Liver (tissue), 3 donors: ENCODE measurements at regions not wholly inside any gene's neighbourhood (a gene's known extent, or its start where the extent isn't known, plus 50 kb on each side); places are given as distances from the start of the nearest gene placed in this dataset.

Experiments
- ATF3 ChIP-seq: IDR thresholded peaks from 2 replicates; pipeline ENCODE4 v1.6.1; 2016; ENCODE audit warnings: antibody characterized with exemption
- CTCF ChIP-seq: fragments of 150-350 bp; IDR thresholded peaks from 2 replicates; pipeline ENCODE4 v1.5.1; 2017; ENCODE audit warnings: improper control_type of control experiment, low read depth, low read length; ENCODE audit not compliant: missing input control
- HNF4G ChIP-seq: IDR thresholded peaks from 2 replicates; pipeline ENCODE4 v1.6.1; 2016; ENCODE audit warnings: antibody characterized with exemption
- JUND ChIP-seq, 2 donors: IDR thresholded peaks; 2 replicates each; pipeline ENCODE4 v1.6.1; 2016; ENCODE audit warnings: antibody characterized with exemption in 2 of 2
- MAX ChIP-seq: IDR thresholded peaks from 2 replicates; pipeline ENCODE4 v1.6.1; 2016; ENCODE audit warnings: antibody characterized with exemption
- RAD21 ChIP-seq, 2 donors: IDR thresholded peaks; 2 replicates each; pipeline ENCODE4 v1.6.1; 2016; ENCODE audit warnings: antibody characterized with exemption in 2 of 2, mild to moderate bottlenecking in 2 of 2
- REST ChIP-seq: IDR thresholded peaks from 2 replicates; pipeline ENCODE4 v1.6.1; 2016; ENCODE audit warnings: antibody characterized with exemption, mild to moderate bottlenecking
- RXRA ChIP-seq, 2 donors: IDR thresholded peaks; 2 replicates each; pipeline ENCODE4 v1.6.1; 2017 to 2018; ENCODE audit warnings: antibody characterized with exemption in 2 of 2, mild to moderate bottlenecking in 1 of 2
- TAF1 ChIP-seq: conservative IDR thresholded peaks from 2 replicates; pipeline ENCODE4 v1.6.1; 2016; ENCODE audit warnings: antibody characterized with exemption, mild to moderate bottlenecking
- YY1 ChIP-seq: IDR thresholded peaks from 2 replicates; pipeline ENCODE4 v1.6.1; 2016; ENCODE audit warnings: antibody characterized with exemption, mild to moderate bottlenecking
- ZBTB33 ChIP-seq: IDR thresholded peaks from 2 replicates; pipeline ENCODE4 v1.6.1; 2016; ENCODE audit warnings: antibody characterized with exemption
- donor health status: healthy.
- donor health status: healthy.

GRCh38 chr5:42930934-42931333 is 109.2 kb downstream of the ANXA2R start:
- no peak for TF ChIP-seq MAX
- no peak for TF ChIP-seq RAD21 (IDR thresholded peaks at IDR 0.05)
- TF ChIP-seq RXRA (IDR thresholded peaks at IDR 0.05) = no peak
- no peak for TF ChIP-seq CTCF
- TF ChIP-seq ZBTB33 = no peak
- no peak for TF ChIP-seq HNF4G
- no peak for TF ChIP-seq TAF1
- TF ChIP-seq ATF3 = no peak
- TF ChIP-seq YY1 = no peak
- TF ChIP-seq JUND (IDR thresholded peaks at IDR 0.05) = no peak
- no peak for TF ChIP-seq REST
